Neuron (in vitro differentiated cells): ENCODE measurements at regions not wholly inside any gene's neighbourhood (a gene's known extent, or its start where the extent isn't known, plus 50 kb on each side); places are given as distances from the start of the nearest gene placed in this dataset.

ENCODE experiments used
- H2AFZ ChIP-seq: one replicate; pipeline ENCODE4 v1.6.1; 2013; ENCODE audit warnings: low read depth, mild to moderate bottlenecking, inconsistent platforms, low read length, moderate library complexity
- H3K27me3 ChIP-seq: one replicate; pipeline ENCODE4 v1.6.1; 2013; ENCODE audit warnings: low read length; ENCODE audit not compliant: insufficient read depth
- H3K36me3 ChIP-seq: one replicate; pipeline ENCODE4 v1.6.1; 2013; ENCODE audit warnings: low read length; ENCODE audit not compliant: insufficient read depth
- H3K4me1 ChIP-seq: one replicate; pipeline ENCODE4 v1.6.1; 2013; ENCODE audit warnings: low read length; ENCODE audit not compliant: insufficient read depth
- H3K4me3 ChIP-seq: 2 replicates; pipeline ENCODE4 v1.5.1; 2013; ENCODE audit warnings: mild to moderate bottlenecking, low read length, moderate library complexity
- H3K9me3 ChIP-seq: one replicate; pipeline ENCODE4 v1.6.1; 2013; ENCODE audit warnings: low read length

GRCh38 chr5:135279328-135279727, 119.7 kb downstream of the MACROH2A1 start:
- Histone ChIP-seq H2AFZ (no peak overlapping the region), H3K27me3 (peaks cover 5% of the 10 kb centered on the region), H3K4me1 (no peaks in the 10 kb centered on the region), H3K9me3 (no peaks in the 10 kb centered on the region), H3K36me3 (no peaks in the 10 kb centered on the region), H3K4me3 (no peak overlapping the region)

GRCh38 chr5:135276151-135276550, 122.9 kb downstream of the MACROH2A1 start:
- Histone ChIP-seq H2AFZ (no peak overlapping the region), H3K4me3 (no peak overlapping the region), H3K36me3 (no peaks in the 10 kb centered on the region), H3K27me3 (peaks cover 22% of the 10 kb centered on the region), H3K9me3 (no peaks in the 10 kb centered on the region), H3K4me1 (no peaks in the 10 kb centered on the region)

GRCh38 chr5:135273212-135273611, 125.8 kb downstream of the MACROH2A1 start:
- no peak overlapping the region for H3K4me3 ChIP-seq
- H3K36me3 ChIP-seq, result no peaks in the 10 kb centered on the region
- H2AFZ ChIP-seq, result no peak overlapping the region
- H3K27me3 ChIP-seq, result peaks cover 29% of the 10 kb centered on the region
- no peaks in the 10 kb centered on the region for H3K4me1 ChIP-seq
- no peaks in the 10 kb centered on the region for H3K9me3 ChIP-seq

GRCh38 chr5:135272311-135272805, 126.7 kb downstream of the MACROH2A1 start:
- Histone ChIP-seq H3K9me3 (no peaks in the 10 kb centered on the region), H3K4me3 (no peak overlapping the region), H2AFZ (no peak overlapping the region), H3K4me1 (no peaks in the 10 kb centered on the region), H3K36me3 (no peaks in the 10 kb centered on the region), H3K27me3 (peaks cover 30% of the 10 kb centered on the region)

GRCh38 chr5:135271533-135272310, 127.3 kb downstream of the MACROH2A1 start:
- peaks cover 37% of the 10 kb centered on the region for H3K27me3 ChIP-seq
- H3K9me3 ChIP-seq, result no peaks in the 10 kb centered on the region
- H3K4me1 ChIP-seq, result no peaks in the 10 kb centered on the region
- no peaks in the 10 kb centered on the region for H3K36me3 ChIP-seq
- no peak overlapping the region for H2AFZ ChIP-seq
- no peak overlapping the region for H3K4me3 ChIP-seq

- Histone ChIP-seq H3K36me3 (no peaks in the 10 kb centered on the region), H3K27me3 (peaks cover 42% of the 10 kb centered on the region), H2AFZ (no peak overlapping the region), H3K4me3 (no peak overlapping the region), H3K4me1 (no peaks in the 10 kb centered on the region), H3K9me3 (no peaks in the 10 kb centered on the region)
These were observed 129.1 kb downstream of the MACROH2A1 start for GRCh38 chr5:135269931-135270421.

- H3K4me3 ChIP-seq, result no peak overlapping the region
- peaks cover 39% of the 10 kb centered on the region for H3K27me3 ChIP-seq
- H3K4me1 ChIP-seq, result no peaks in the 10 kb centered on the region
- H3K9me3 ChIP-seq, result no peaks in the 10 kb centered on the region
- H2AFZ ChIP-seq, result no peak overlapping the region
- H3K36me3 ChIP-seq, result no peaks in the 10 kb centered on the region
These were observed 129.8 kb downstream of the MACROH2A1 start for GRCh38 chr5:135269199-135269598.

GRCh38 chr5:135266975-135267374, 132.1 kb downstream of the MACROH2A1 start:
- Histone ChIP-seq H3K9me3 (no peaks in the 10 kb centered on the region), H3K4me1 (no peaks in the 10 kb centered on the region), H3K36me3 (no peaks in the 10 kb centered on the region), H3K4me3 (no peak overlapping the region), H3K27me3 (peaks cover 31% of the 10 kb centered on the region), H2AFZ (no peak overlapping the region)

GRCh38 chr5:135266303-135266635, 132.8 kb downstream of the MACROH2A1 start:
- peaks cover 26% of the 10 kb centered on the region for H3K27me3 ChIP-seq
- H3K4me3 ChIP-seq, result no peak overlapping the region
- no peaks in the 10 kb centered on the region for H3K4me1 ChIP-seq
- no peaks in the 10 kb centered on the region for H3K9me3 ChIP-seq
- no peaks in the 10 kb centered on the region for H3K36me3 ChIP-seq
- H2AFZ ChIP-seq, result no peak overlapping the region

GRCh38 chr5:135265497-135266302, 133.3 kb downstream of the MACROH2A1 start:
- H2AFZ ChIP-seq, result no peak overlapping the region
- H3K4me3 ChIP-seq, result no peak overlapping the region
- peaks cover 26% of the 10 kb centered on the region for H3K27me3 ChIP-seq
- no peaks in the 10 kb centered on the region for H3K4me1 ChIP-seq
- H3K36me3 ChIP-seq, result no peaks in the 10 kb centered on the region
- H3K9me3 ChIP-seq, result no peaks in the 10 kb centered on the region

GRCh38 chr5:135264451-135265440, 134.3 kb downstream of the MACROH2A1 start:
- Histone ChIP-seq H3K4me1 (no peaks in the 10 kb centered on the region), H3K36me3 (no peaks in the 10 kb centered on the region), H2AFZ (no peak overlapping the region), H3K4me3 (no peak overlapping the region), H3K27me3 (peaks cover 23% of the 10 kb centered on the region), H3K9me3 (no peaks in the 10 kb centered on the region)

GRCh38 chr5:135263022-135263668, 135.9 kb downstream of the MACROH2A1 start:
- Histone ChIP-seq H3K9me3 (no peaks in the 10 kb centered on the region), H3K4me1 (no peaks in the 10 kb centered on the region), H3K4me3 (no peak overlapping the region), H3K36me3 (no peaks in the 10 kb centered on the region), H2AFZ (no peak overlapping the region), H3K27me3 (peaks cover 19% of the 10 kb centered on the region)
